Natural killer cell treated with Interleukin-12 subunit alpha and Interleukin-12 subunit beta and Interleukin-15 and Interleukin-18, amount 100 ng/mL, for 72 hours (primary cell): ENCODE measurements at regions not wholly inside any gene's neighbourhood (a gene's known extent, or its start where the extent isn't known, plus 50 kb on each side); places are given as distances from the start of the nearest gene placed in this dataset.
A peak's percentile ranks its signal among the peaks of the same experiment; 100 is the strongest.
"Not testable (repeated sequence)": the region's sequence is repeated elsewhere in the genome, so short reads cannot be mapped to it uniquely, and the experiment has no call there.

ENCODE experiments used
- ATAC-seq, 2 donors: fragments of 150-1000 bp; cut with Tn5 transposase in 1 of 2; sonication (Bioruptor Pico), chemical (Tn5 transposase) in 1 of 2; 2 replicates each; pipeline ENCODE4 v1.10.0; 2021
- DNase-seq: peaks from one replicate; pipeline ENCODE4 v3.0.0; 2022; ENCODE audit warnings: low spot score
- H3K27ac Mint-ChIP-seq, 2 donors: 1 replicate in 1 of 2; 2 replicates in 1 of 2; pipeline ENCODE4 v1.8.0; 2022; ENCODE audit warnings: mixed read lengths in 2 of 2, mild to moderate bottlenecking in 1 of 2, moderate library complexity in 1 of 2
- H3K27me3 Mint-ChIP-seq, 2 donors: 1 replicate in 1 of 2; 2 replicates in 1 of 2; pipeline ENCODE4 v1.8.0; 2022; ENCODE audit warnings: mixed read lengths in 2 of 2
- H3K36me3 Mint-ChIP-seq: one replicate; pipeline ENCODE4 v1.8.0; 2022; ENCODE audit warnings: mixed read lengths
- H3K4me1 Mint-ChIP-seq, 2 donors: 1 replicate in 1 of 2; 2 replicates in 1 of 2; pipeline ENCODE4 v1.8.0; 2022; ENCODE audit warnings: low read depth in 2 of 2, mixed read lengths in 2 of 2, mild to moderate bottlenecking in 1 of 2
- H3K4me3 Mint-ChIP-seq: one replicate; pipeline ENCODE4 v1.8.0; 2022; ENCODE audit warnings: mixed read lengths
- H3K9me3 Mint-ChIP-seq: 2 replicates; pipeline ENCODE4 v1.8.0; 2022; ENCODE audit warnings: mixed read lengths

GRCh38 chr16:9141813-9142212 lies 50.4 kb downstream of the HAPSTR1 start:
- ATAC-seq = no peak
- DNase-seq = no peak
- Mint-ChIP-seq H3K27me3 (peaks cover 0 to 2% of the 10 kb centered on the region in 2 donors), H3K9me3 (no peaks in the 10 kb centered on the region), H3K27ac (no peak overlapping the region), H3K4me3 (no peak overlapping the region), H3K36me3 (no peaks in the 10 kb centered on the region), H3K4me1 (peaks cover 14 to 19% of the 10 kb centered on the region in 2 donors)

GRCh38 chr16:9144106-9144505 lies 52.7 kb downstream of the HAPSTR1 start:
- Mint-ChIP-seq H3K4me3 (no peak overlapping the region), H3K4me1 (peaks cover 6 to 10% of the 10 kb centered on the region in 2 donors), H3K27ac (no peak overlapping the region), H3K9me3 (no peaks in the 10 kb centered on the region), H3K27me3 (no peaks in the 10 kb centered on the region), H3K36me3 (no peaks in the 10 kb centered on the region)
- DNase-seq (no peak), ATAC-seq (no peak)

- Mint-ChIP-seq H3K27me3 (peaks cover 6% of the 10 kb centered on the region in 2 donors), H3K4me3 (no peak overlapping the region), H3K27ac (no peak overlapping the region), H3K9me3 (no peaks in the 10 kb centered on the region), H3K36me3 (no peaks in the 10 kb centered on the region), H3K4me1 (peaks cover 3 to 7% of the 10 kb centered on the region in 2 donors)
- DNase-seq (no peak), ATAC-seq (no peak)
Observed at GRCh38 chr16:9148374-9149015, 57.1 kb downstream of the HAPSTR1 start.

GRCh38 chr16:9151074-9151473 lies 59.6 kb downstream of the HAPSTR1 start:
- DNase-seq (no peak), ATAC-seq (no peak)
- Mint-ChIP-seq H3K27me3 (peaks cover 6 to 13% of the 10 kb centered on the region in 2 donors), H3K4me1 (peaks cover 0 to 7% of the 10 kb centered on the region in 2 donors), H3K4me3 (no peak overlapping the region), H3K9me3 (no peaks in the 10 kb centered on the region), H3K36me3 (no peaks in the 10 kb centered on the region), H3K27ac (no peak overlapping the region)

- H3K27me3 Mint-ChIP-seq = peaks cover 6 to 13% of the 10 kb centered on the region in 2 donors
- no peaks in the 10 kb centered on the region for H3K36me3 Mint-ChIP-seq
- no peak for DNase-seq
- H3K9me3 Mint-ChIP-seq = no peaks in the 10 kb centered on the region
- ATAC-seq = no peak
- no peak overlapping the region for H3K4me3 Mint-ChIP-seq
- peaks cover 0 to 7% of the 10 kb centered on the region in 2 donors for H3K4me1 Mint-ChIP-seq
- H3K27ac Mint-ChIP-seq = no peak overlapping the region
Observed at GRCh38 chr16:9151597-9151996, 60.2 kb downstream of the HAPSTR1 start.

GRCh38 chr16:9152649-9153501 lies 61.4 kb downstream of the HAPSTR1 start:
- Mint-ChIP-seq H3K36me3 (no peaks in the 10 kb centered on the region), H3K4me3 (no peak overlapping the region), H3K27me3 (peaks cover 6 to 13% of the 10 kb centered on the region in 2 donors), H3K4me1 (peaks cover 0 to 7% of the 10 kb centered on the region in 2 donors), H3K27ac (no peak overlapping the region), H3K9me3 (no peaks in the 10 kb centered on the region)
- DNase-seq = no peak
- ATAC-seq = no peak

- peaks cover 0 to 7% of the 10 kb centered on the region in 2 donors for H3K4me1 Mint-ChIP-seq
- H3K9me3 Mint-ChIP-seq = no peaks in the 10 kb centered on the region
- ATAC-seq (no peak), DNase-seq (no peak)
- no peaks in the 10 kb centered on the region for H3K36me3 Mint-ChIP-seq
- H3K4me3 Mint-ChIP-seq = no peak overlapping the region
- no peak overlapping the region for H3K27ac Mint-ChIP-seq
- H3K27me3 Mint-ChIP-seq = peaks cover 6 to 15% of the 10 kb centered on the region in 2 donors
Observed at GRCh38 chr16:9153502-9153864, 62.0 kb downstream of the HAPSTR1 start.

GRCh38 chr16:9154567-9155410 lies 63.3 kb downstream of the HAPSTR1 start:
- H3K9me3 Mint-ChIP-seq = no peaks in the 10 kb centered on the region
- ATAC-seq (peak in 1 of 2 donors; percentile 41), DNase-seq (no peak)
- H3K27me3 Mint-ChIP-seq = peaks cover 6 to 16% of the 10 kb centered on the region in 2 donors
- H3K27ac Mint-ChIP-seq = no peak overlapping the region
- no peaks in the 10 kb centered on the region for H3K36me3 Mint-ChIP-seq
- H3K4me1 Mint-ChIP-seq = peaks cover 0 to 7% of the 10 kb centered on the region in 2 donors
- no peak overlapping the region for H3K4me3 Mint-ChIP-seq

- no peak for ATAC-seq
- DNase-seq = no peak
- Mint-ChIP-seq H3K4me1 (peaks cover 3 to 13% of the 10 kb centered on the region in 2 donors), H3K36me3 (no peaks in the 10 kb centered on the region), H3K27me3 (peaks cover 6 to 19% of the 10 kb centered on the region in 2 donors), H3K9me3 (no peaks in the 10 kb centered on the region), H3K4me3 (no peak overlapping the region), H3K27ac (no peak overlapping the region)
Observed at GRCh38 chr16:9155871-9156270, 64.4 kb downstream of the HAPSTR1 start.

GRCh38 chr16:9159839-9160550 lies 68.6 kb downstream of the HAPSTR1 start:
- DNase-seq = no peak
- H3K4me3 Mint-ChIP-seq = no peak overlapping the region
- ATAC-seq = no peak
- no peaks in the 10 kb centered on the region for H3K36me3 Mint-ChIP-seq
- H3K27ac Mint-ChIP-seq = no peak overlapping the region
- peaks cover 3 to 6% of the 10 kb centered on the region in 2 donors for H3K4me1 Mint-ChIP-seq
- no peaks in the 10 kb centered on the region for H3K9me3 Mint-ChIP-seq
- peaks cover 0 to 12% of the 10 kb centered on the region in 2 donors for H3K27me3 Mint-ChIP-seq

GRCh38 chr16:9160551-9160911 lies 69.1 kb downstream of the HAPSTR1 start:
- H3K4me3 Mint-ChIP-seq = no peak overlapping the region
- no peaks in the 10 kb centered on the region for H3K9me3 Mint-ChIP-seq
- H3K36me3 Mint-ChIP-seq = no peaks in the 10 kb centered on the region
- H3K27ac Mint-ChIP-seq = no peak overlapping the region
- H3K27me3 Mint-ChIP-seq = peaks cover 0 to 10% of the 10 kb centered on the region in 2 donors
- H3K4me1 Mint-ChIP-seq = peaks cover 3 to 6% of the 10 kb centered on the region in 2 donors
- ATAC-seq = no peak
- DNase-seq = no peak

- ATAC-seq (no peak), DNase-seq (no peak)
- Mint-ChIP-seq H3K36me3 (no peaks in the 10 kb centered on the region), H3K4me1 (no peaks in the 10 kb centered on the region), H3K27me3 (peaks cover 0 to 7% of the 10 kb centered on the region in 2 donors), H3K9me3 (no peaks in the 10 kb centered on the region), H3K27ac (no peak overlapping the region), H3K4me3 (no peak overlapping the region)
Observed at GRCh38 chr16:9165681-9166080, 74.2 kb downstream of the HAPSTR1 start.

GRCh38 chr16:9166326-9166993 lies 75.0 kb downstream of the HAPSTR1 start:
- not testable (repeated sequence) for H3K36me3 Mint-ChIP-seq, H3K4me1 Mint-ChIP-seq, ATAC-seq, H3K9me3 Mint-ChIP-seq, H3K27me3 Mint-ChIP-seq, H3K27ac Mint-ChIP-seq, H3K4me3 Mint-ChIP-seq, DNase-seq
